DMS53 (cell line): ENCODE measurements at regions not wholly inside any gene's neighbourhood (a gene's known extent, or its start where the extent isn't known, plus 50 kb on each side); places are given as distances from the start of the nearest gene placed in this dataset.
"Not testable (repeated sequence)": the region's sequence is repeated elsewhere in the genome, so short reads cannot be mapped to it uniquely, and the experiment has no call there.

ENCODE experiments used
- DNase-seq: peaks from one replicate; lab custom pipeline; 2025; lab: John Stamatoyannopoulos, UW

- DNase-seq = no peak
These were observed 719.5 kb downstream of the SLC4A3 start for GRCh38 chr2:220346919-220347318.

GRCh38 chr2:220347626-220348025 is 720.2 kb downstream of the SLC4A3 start:
- no peak for DNase-seq

GRCh38 chr2:220348206-220348605 is 720.8 kb downstream of the SLC4A3 start:
- DNase-seq = no peak

- DNase-seq = no peak
These were observed 726.5 kb downstream of the SLC4A3 start for GRCh38 chr2:220353897-220354296.

GRCh38 chr2:220356076-220356475 is 728.6 kb downstream of the SLC4A3 start:
- DNase-seq = peak; percentile 35

GRCh38 chr2:220365023-220365422 is 737.6 kb downstream of the SLC4A3 start:
- no peak for DNase-seq

GRCh38 chr2:220366765-220367164 is 739.3 kb downstream of the SLC4A3 start:
- no peak for DNase-seq

GRCh38 chr2:220370764-220371163 is 743.3 kb downstream of the SLC4A3 start:
- DNase-seq = no peak

GRCh38 chr2:220371211-220371610 is 743.8 kb downstream of the SLC4A3 start:
- DNase-seq = no peak

GRCh38 chr2:220373878-220374277 is 746.4 kb downstream of the SLC4A3 start:
- DNase-seq = peak; percentile 6

GRCh38 chr2:220374282-220374681 is 746.9 kb downstream of the SLC4A3 start:
- no peak for DNase-seq

GRCh38 chr2:220377482-220378155 is 750.2 kb downstream of the SLC4A3 start:
- DNase-seq = no peak

GRCh38 chr2:220387758-220388157 is 760.3 kb downstream of the SLC4A3 start:
- not testable (repeated sequence) for DNase-seq

GRCh38 chr2:220393711-220394110 is 766.3 kb downstream of the SLC4A3 start:
- DNase-seq = no peak

GRCh38 chr2:220394433-220394832 is 767.0 kb downstream of the SLC4A3 start:
- DNase-seq = peak; percentile 3

- no peak for DNase-seq
These were observed 768.9 kb downstream of the SLC4A3 start for GRCh38 chr2:220396287-220396686.

- no peak for DNase-seq
These were observed 782.9 kb downstream of the SLC4A3 start for GRCh38 chr2:220410296-220410695.

- DNase-seq = no peak
These were observed 790.1 kb downstream of the SLC4A3 start for GRCh38 chr2:220417503-220417902.

GRCh38 chr2:220419647-220420046 is 792.2 kb downstream of the SLC4A3 start:
- DNase-seq = no peak

- no peak for DNase-seq
These were observed 793.4 kb downstream of the SLC4A3 start for GRCh38 chr2:220420820-220421219.

GRCh38 chr2:220422676-220423075 is 795.2 kb downstream of the SLC4A3 start:
- DNase-seq = no peak

- DNase-seq = no peak
These were observed 797.1 kb downstream of the SLC4A3 start for GRCh38 chr2:220424561-220424960.

- DNase-seq = no peak
These were observed 805.2 kb downstream of the SLC4A3 start for GRCh38 chr2:220432645-220433044.

- no peak for DNase-seq
These were observed 805.7 kb downstream of the SLC4A3 start for GRCh38 chr2:220433131-220433530.
